GM12878 (cell line): ENCODE measurements at regions not wholly inside any gene's neighbourhood (a gene's known extent, or its start where the extent isn't known, plus 50 kb on each side); places are given as distances from the start of the nearest gene placed in this dataset.

Experiments
- ATAC-seq: fragments of 200-7000 bp; cut with Tn5 transposase; 3 replicates; pipeline ENCODE4 v1.9.1; 2020; ENCODE audit warnings: mild to moderate bottlenecking, moderate library complexity
- BruUV-seq: library from RNA; stranded (reverse); fragments of 400-500 nt; replicated peaks from 2 replicates; lab custom pipeline; 2021; lab: Mats Ljungman, UMichigan
- CTCF ChIA-PET: fragments of 300-600 bp; sonication (Branson Sonifier 250); formaldehyde crosslinking; extraction: SDS; loops from one replicate; lab custom pipeline; 2021; ENCODE audit warnings: inconsistent platforms; lab: Yijun Ruan, JAX
- POLR2A ChIA-PET: fragments of 350-600 bp; formaldehyde crosslinking; extraction: SDS; loops from one replicate; lab custom pipeline; 2021; ENCODE audit warnings: inconsistent platforms; lab: Charles Lee
- RAD21 ChIA-PET: fragments of 300-600 bp; sonication (Branson Sonifier 250); formaldehyde crosslinking; loops from one replicate; lab custom pipeline; 2023; ENCODE audit warnings: antibody characterized with exemption; ENCODE audit not compliant: unreplicated experiment; lab: Charles Lee
- SMC1A ChIA-PET: fragments of 300-600 bp; sonication (Branson Sonifier 250); formaldehyde crosslinking; loops from one replicate; lab custom pipeline; 2023; ENCODE audit not compliant: unreplicated experiment, uncharacterized antibody; lab: Charles Lee
- DNase-seq: peaks from one replicate; pipeline ENCODE4 v3.0.0-alpha.2; 2011; ENCODE audit warnings: low read depth, low spot score
- FAIRE-seq: peaks from 3 replicates; lab custom pipeline; 2011; peaks lifted over from hg19 to GRCh38; lab: Jason Lieb, UNC
- H2AFZ ChIP-seq: 2 replicates; pipeline ENCODE4 v1.6.0; 2011; ENCODE audit warnings: low read depth, low read length, control low read depth; ENCODE audit not compliant: control insufficient read depth
- H3K27ac ChIP-seq: 2 replicates; pipeline ENCODE4 v1.5.1; 2011; ENCODE audit warnings: control low read depth; ENCODE audit not compliant: control insufficient read depth, insufficient read depth
- H3K27me3 ChIP-seq, 2 experiments: replicated peaks in 1 of 2; 2 replicates each; pipeline versions ENCODE4 v1.6.0 to v1.6.1; 2011; ENCODE audit warnings: low read length in 1 of 2; ENCODE audit not compliant: control insufficient read depth in 2 of 2, insufficient read depth in 2 of 2
- H3K36me3 ChIP-seq, 2 experiments: 2 replicates each; pipeline ENCODE4 v1.5.1; 2011; ENCODE audit warnings: low read length in 1 of 2; ENCODE audit not compliant: control insufficient read depth in 2 of 2, insufficient read depth in 2 of 2
- H3K4me1 ChIP-seq: 2 replicates; pipeline ENCODE4 v1.6.1; 2011; ENCODE audit warnings: mild to moderate bottlenecking, low read length, moderate library complexity, mixed read lengths; ENCODE audit not compliant: control insufficient read depth, insufficient read depth
- H3K4me2 ChIP-seq: 2 replicates; pipeline ENCODE4 v1.6.0; 2011; ENCODE audit warnings: control low read depth; ENCODE audit not compliant: control insufficient read depth, insufficient read depth
- H3K4me3 ChIP-seq: fragments of 200-600 bp; sonication (generic); 2 replicates; pipeline ENCODE4 v1.5.1; 2016
- H3K79me2 ChIP-seq: 2 replicates; pipeline ENCODE4 v1.6.0; 2011; ENCODE audit warnings: low read length; ENCODE audit not compliant: control insufficient read depth, insufficient read depth
- H3K9ac ChIP-seq: 2 replicates; pipeline ENCODE4 v1.8.0; 2011; ENCODE audit warnings: low read length, control low read depth, mixed read lengths; ENCODE audit not compliant: control insufficient read depth, insufficient read depth
- H3K9me3 ChIP-seq: replicated peaks from 3 replicates; pipeline ENCODE4 v1.5.1; 2011; ENCODE audit warnings: mild to moderate bottlenecking, low read length; ENCODE audit not compliant: control insufficient read depth, insufficient read depth
- H4K20me1 ChIP-seq: 2 replicates; pipeline ENCODE4 v1.6.0; 2011; ENCODE audit not compliant: control insufficient read depth, insufficient read depth
- ATF2 ChIP-seq: IDR thresholded peaks from 2 replicates; pipeline ENCODE4 v1.6.1; 2012; ENCODE audit warnings: low read length, inconsistent platforms
- E2F8 ChIP-seq: fragments of 450-650 bp; IDR thresholded peaks from 2 replicates; pipeline ENCODE4 v1.6.1; 2018; ENCODE audit warnings: mild to moderate bottlenecking, low read depth, moderate library complexity; ENCODE audit not compliant: partially characterized antibody
- E4F1 ChIP-seq: fragments of 450-650 bp; IDR thresholded peaks from 2 replicates; pipeline ENCODE4 v1.6.1; 2018; ENCODE audit warnings: borderline replicate concordance, mild to moderate bottlenecking; ENCODE audit not compliant: partially characterized antibody
- USF2 ChIP-seq: IDR thresholded peaks from 2 replicates; pipeline ENCODE4 v1.6.1; 2011; ENCODE audit warnings: low read depth, low read length, improper control_type of control experiment, borderline replicate concordance
- WGBS: methylation state at CpG from one replicate; pipeline ENCODE4 v1.1.6; 2016; ENCODE audit warnings: low lambda C conversion rate; ENCODE audit not compliant: insufficient replicate concordance, insufficient coverage; ENCODE audit errors: missing lambda C conversion rate; 5-methylcytosine and 5-hydroxymethylcytosine counted together
- in situ Hi-C: fragments of 300-500 bp; cut with MboI; formaldehyde crosslinking; loops from 9 replicates; pipeline ENCODE4 v1.14.3; 2018; ENCODE audit warnings: mixed read lengths
- intact Hi-C: fragments of 100-400 bp; cut with micrococcal nuclease; formaldehyde crosslinking; loops from one replicate; pipeline ENCODE4 v1.14.2; 2022; ENCODE audit not compliant: unreplicated experiment
- TF ChIP-seq, protein P1 (sequence below): fragments of 450-650 bp; IDR thresholded peaks from 2 replicates; pipeline ENCODE4 v1.6.1; 2016; ENCODE audit warnings: mild to moderate bottlenecking
- TF ChIP-seq, protein P2 (sequence below): IDR thresholded peaks from 2 replicates; pipeline ENCODE4 v1.6.1; 2012; ENCODE audit warnings: low read depth, low read length, improper control_type of control experiment

DNA sequence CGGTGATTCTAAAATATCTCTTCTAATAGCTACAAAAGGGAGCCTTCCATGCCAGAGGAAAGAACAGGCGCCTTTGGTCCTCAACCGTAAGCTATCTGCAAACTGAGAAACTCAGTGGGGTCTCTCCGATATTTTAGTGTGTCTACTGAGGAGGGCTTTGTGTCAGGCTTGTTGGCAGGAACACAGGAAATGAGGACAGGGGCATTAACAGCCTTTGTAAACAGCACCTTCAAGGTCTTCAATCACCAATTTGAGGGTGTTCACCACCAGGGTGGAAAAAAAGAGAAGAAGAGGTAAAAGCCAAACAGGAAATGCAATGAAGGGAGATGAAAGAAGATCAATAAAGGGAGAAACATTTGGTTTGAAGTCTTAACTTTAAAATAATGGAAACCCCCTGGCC is 580.1 kb upstream of the SALL1 start:
- H3K27ac ChIP-seq: no peak overlapping the region
- RAD21 ChIA-PET: no interaction called here
- 41% methylated on average over 4 of the region's 4 CpGs for WGBS
- no peaks in the 10 kb centered on the region for H4K20me1 ChIP-seq
- no peak overlapping the region for H3K4me2 ChIP-seq
- SMC1A ChIA-PET: interaction anchor here (1.1 kb wide), 1 partner anchor 13 kb away, joined by 5 read pairs; no protein-coding TSS in a partner anchor
- no peaks in the 10 kb centered on the region for H3K79me2 ChIP-seq
- no peaks in the 10 kb centered on the region for H3K36me3 ChIP-seq
- H2AFZ ChIP-seq: no peak overlapping the region
- H3K9me3 ChIP-seq: no peaks in the 10 kb centered on the region
- in situ Hi-C loops: no loop called here
- CTCF ChIA-PET: no interaction called here
- POLR2A ChIA-PET: no interaction called here
- intact Hi-C loops: no loop called here
- H3K4me1 ChIP-seq: no peaks in the 10 kb centered on the region
- ATAC-seq (no peak), FAIRE-seq (no peak), DNase-seq (no peak)
- TF ChIP-seq E2F8: no peak
- no peak for TF ChIP-seq ATF2
- no peak for TF ChIP-seq USF2
- TF ChIP-seq, protein P1, sequence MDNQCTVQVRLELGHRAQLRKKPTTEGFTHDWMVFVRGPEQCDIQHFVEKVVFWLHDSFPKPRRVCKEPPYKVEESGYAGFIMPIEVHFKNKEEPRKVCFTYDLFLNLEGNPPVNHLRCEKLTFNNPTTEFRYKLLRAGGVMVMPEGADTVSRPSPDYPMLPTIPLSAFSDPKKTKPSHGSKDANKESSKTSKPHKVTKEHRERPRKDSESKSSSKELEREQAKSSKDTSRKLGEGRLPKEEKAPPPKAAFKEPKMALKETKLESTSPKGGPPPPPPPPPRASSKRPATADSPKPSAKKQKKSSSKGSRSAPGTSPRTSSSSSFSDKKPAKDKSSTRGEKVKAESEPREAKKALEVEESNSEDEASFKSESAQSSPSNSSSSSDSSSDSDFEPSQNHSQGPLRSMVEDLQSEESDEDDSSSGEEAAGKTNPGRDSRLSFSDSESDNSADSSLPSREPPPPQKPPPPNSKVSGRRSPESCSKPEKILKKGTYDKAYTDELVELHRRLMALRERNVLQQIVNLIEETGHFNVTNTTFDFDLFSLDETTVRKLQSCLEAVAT: no peak
- TF ChIP-seq, protein P2, sequence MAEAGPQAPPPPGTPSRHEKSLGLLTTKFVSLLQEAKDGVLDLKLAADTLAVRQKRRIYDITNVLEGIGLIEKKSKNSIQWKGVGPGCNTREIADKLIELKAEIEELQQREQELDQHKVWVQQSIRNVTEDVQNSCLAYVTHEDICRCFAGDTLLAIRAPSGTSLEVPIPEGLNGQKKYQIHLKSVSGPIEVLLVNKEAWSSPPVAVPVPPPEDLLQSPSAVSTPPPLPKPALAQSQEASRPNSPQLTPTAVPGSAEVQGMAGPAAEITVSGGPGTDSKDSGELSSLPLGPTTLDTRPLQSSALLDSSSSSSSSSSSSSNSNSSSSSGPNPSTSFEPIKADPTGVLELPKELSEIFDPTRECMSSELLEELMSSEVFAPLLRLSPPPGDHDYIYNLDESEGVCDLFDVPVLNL: no peak
- TF ChIP-seq E4F1: no peak
- H3K9ac ChIP-seq: no peak overlapping the region
- H3K27me3 ChIP-seq: no peaks in the 10 kb centered on the region
- H3K4me3 ChIP-seq: no peak overlapping the region
- no TSS peak for BruUV-seq
